ENCODE measurements at regions not wholly inside any gene's neighbourhood (a gene's known extent, or its start where the extent isn't known, plus 50 kb on each side); places are given as distances from the start of the nearest gene placed in this dataset.

- no peaks in the 10 kb centered on the region for H4K20me1 ChIP-seq
- H3K4me3 ChIP-seq, result no peak overlapping the region
- H3K27ac ChIP-seq, result no peak overlapping the region
- no peaks in the 10 kb centered on the region for H3K27me3 ChIP-seq
- H3K9ac ChIP-seq, result no peak overlapping the region
- no peak for TF ChIP-seq Cebpa-rat (IDR thresholded peaks at IDR 0.05)
- H3K4me1 ChIP-seq, result peaks cover 0 to 22% (median 8%) of the 10 kb centered on the region in 10 experiments; a peak in 16 of 20 replicates
- H3K36me3 ChIP-seq, result no peaks in the 10 kb centered on the region
- no peak overlapping the region for H3K4me2 ChIP-seq
- H3K9me3 ChIP-seq (replicated peaks in 1 of 11), result peaks cover 0 to 27% (median 12%) of the 10 kb centered on the region in 11 experiments; a peak in 16 of 22 replicates
Observed at GRCh38 chr1:82392946-82393345, 592.2 kb downstream of the ADGRL2 start.

GRCh38 chr1:82392513-82392912 lies 591.8 kb downstream of the ADGRL2 start:
- H3K9me3 ChIP-seq (replicated peaks in 1 of 11), result peaks cover 0 to 23% (median 10%) of the 10 kb centered on the region in 11 experiments; a peak in 16 of 22 replicates
- H3K27me3 ChIP-seq, result no peaks in the 10 kb centered on the region
- H3K4me3 ChIP-seq, result no peak overlapping the region
- H3K27ac ChIP-seq, result no peak overlapping the region
- no peaks in the 10 kb centered on the region for H4K20me1 ChIP-seq
- H3K4me2 ChIP-seq, result no peak overlapping the region
- H3K4me1 ChIP-seq, result peaks cover 0 to 22% (median 8%) of the 10 kb centered on the region in 10 experiments; a peak in 16 of 20 replicates
- H3K9ac ChIP-seq, result no peak overlapping the region
- TF ChIP-seq Cebpa-rat (IDR thresholded peaks at IDR 0.05), result no peak
- no peaks in the 10 kb centered on the region for H3K36me3 ChIP-seq

- Histone ChIP-seq H3K4me1 (peaks cover 0 to 17% (median 7%) of the 10 kb centered on the region in 10 experiments; a peak in 16 of 20 replicates), H3K27ac (no peak overlapping the region), H3K4me2 (no peak overlapping the region), H3K27me3 (no peaks in the 10 kb centered on the region), H3K9me3 (replicated peaks in 1 of 11) (peaks cover 0 to 15% (median 2%) of the 10 kb centered on the region in 11 experiments; a peak in 15 of 22 replicates), H3K36me3 (no peaks in the 10 kb centered on the region), H4K20me1 (no peaks in the 10 kb centered on the region), H3K4me3 (no peak overlapping the region), H3K9ac (no peak overlapping the region)
- TF ChIP-seq Cebpa-rat (IDR thresholded peaks at IDR 0.05), result no peak
Observed at GRCh38 chr1:82391712-82392111, 591.0 kb downstream of the ADGRL2 start.

- no peaks in the 10 kb centered on the region for H3K36me3 ChIP-seq
- no peaks in the 10 kb centered on the region for H4K20me1 ChIP-seq
- H3K4me1 ChIP-seq, result peaks cover 0 to 9% (median 2%) of the 10 kb centered on the region in 10 experiments; a peak in 15 of 20 replicates
- no peak overlapping the region for H3K4me2 ChIP-seq
- TF ChIP-seq Cebpa-rat (IDR thresholded peaks at IDR 0.05), result no peak
- H3K4me3 ChIP-seq, result no peak overlapping the region
- H3K9me3 ChIP-seq (replicated peaks in 1 of 11), result peaks cover 0 to 8% (median 0%) of the 10 kb centered on the region in 11 experiments; a peak in 1 of 22 replicates
- no peak overlapping the region for H3K9ac ChIP-seq
- no peak overlapping the region for H3K27ac ChIP-seq
- no peaks in the 10 kb centered on the region for H3K27me3 ChIP-seq
Observed at GRCh38 chr1:82390627-82391026, 589.9 kb downstream of the ADGRL2 start.

GRCh38 chr1:82388679-82389078 lies 587.9 kb downstream of the ADGRL2 start:
- no peaks in the 10 kb centered on the region for H3K27me3 ChIP-seq
- no peaks in the 10 kb centered on the region for H3K9me3 ChIP-seq (replicated peaks in 1 of 11)
- H3K4me2 ChIP-seq, result no peak overlapping the region
- no peak for TF ChIP-seq Cebpa-rat (IDR thresholded peaks at IDR 0.05)
- no peak overlapping the region for H3K4me3 ChIP-seq
- no peaks in the 10 kb centered on the region for H3K36me3 ChIP-seq
- no peaks in the 10 kb centered on the region for H3K4me1 ChIP-seq
- H3K9ac ChIP-seq, result no peak overlapping the region
- no peak overlapping the region for H3K27ac ChIP-seq
- H4K20me1 ChIP-seq, result no peaks in the 10 kb centered on the region

- Histone ChIP-seq H3K9me3 (replicated peaks in 1 of 11) (no peaks in the 10 kb centered on the region), H3K36me3 (no peaks in the 10 kb centered on the region), H3K27ac (no peak overlapping the region), H3K27me3 (no peaks in the 10 kb centered on the region), H4K20me1 (no peaks in the 10 kb centered on the region), H3K4me2 (no peak overlapping the region), H3K4me3 (no peak overlapping the region), H3K4me1 (no peaks in the 10 kb centered on the region), H3K9ac (no peak overlapping the region)
- TF ChIP-seq Cebpa-rat (IDR thresholded peaks at IDR 0.05), result no peak
Observed at GRCh38 chr1:82387012-82387366, 586.3 kb downstream of the ADGRL2 start.

GRCh38 chr1:82386365-82387011 lies 585.8 kb downstream of the ADGRL2 start:
- Histone ChIP-seq H3K4me1 (no peaks in the 10 kb centered on the region), H3K27me3 (no peaks in the 10 kb centered on the region), H3K4me2 (no peak overlapping the region), H4K20me1 (no peaks in the 10 kb centered on the region), H3K9me3 (replicated peaks in 1 of 11) (no peaks in the 10 kb centered on the region), H3K36me3 (no peaks in the 10 kb centered on the region), H3K27ac (no peak overlapping the region), H3K4me3 (no peak overlapping the region), H3K9ac (no peak overlapping the region)
- TF ChIP-seq Cebpa-rat (IDR thresholded peaks at IDR 0.05), result no peak

GRCh38 chr1:82384776-82385175 lies 584.0 kb downstream of the ADGRL2 start:
- Histone ChIP-seq H3K4me2 (no peak overlapping the region), H3K9me3 (replicated peaks in 1 of 11) (0 out of 22 replicates have a peak, but pooled peaks cover 0 to 4% (median 0%) of the 10 kb centered on the region in 11 experiments)
- no peak for TF ChIP-seq Cebpa-rat (IDR thresholded peaks at IDR 0.05)

GRCh38 chr1:82377201-82377884 lies 576.6 kb downstream of the ADGRL2 start:
- Histone ChIP-seq H4K20me1 (no peaks in the 10 kb centered on the region), H3K4me2 (no peak overlapping the region), H3K27me3 (no peaks in the 10 kb centered on the region), H3K4me1 (peaks cover 0 to 8% (median 2%) of the 10 kb centered on the region in 10 experiments; a peak in 5 of 20 replicates), H3K9me3 (replicated peaks in 1 of 11) (peaks cover 0 to 5% (median 0%) of the 10 kb centered on the region in 11 experiments; a peak in 3 of 22 replicates), H3K36me3 (no peaks in the 10 kb centered on the region), H3K9ac (no peak overlapping the region), H3K4me3 (no peak overlapping the region), H3K27ac (no peak overlapping the region)
- no peak for TF ChIP-seq Cebpa-rat (IDR thresholded peaks at IDR 0.05)

More at GRCh38 chr1:82384776-82385175, 584.0 kb downstream of the ADGRL2 start:
- H3K27ac ChIP-seq, result no peak overlapping the region
- no peaks in the 10 kb centered on the region for H4K20me1 ChIP-seq
- H3K27me3 ChIP-seq, result no peaks in the 10 kb centered on the region
- H3K4me1 ChIP-seq, result no peaks in the 10 kb centered on the region
- H3K36me3 ChIP-seq, result no peaks in the 10 kb centered on the region
- H3K9ac ChIP-seq, result no peak overlapping the region
- H3K4me3 ChIP-seq, result no peak overlapping the region
